SU-DHL-6 (cell line): ENCODE measurements at regions not wholly inside any gene's neighbourhood (a gene's known extent, or its start where the extent isn't known, plus 50 kb on each side); places are given as distances from the start of the nearest gene placed in this dataset.

Experiments used
- EZH2phosphoT487 ChIP-seq: fragments of 200-600 bp; sonication (generic), shearing (Covaris generic); conservative IDR thresholded peaks from 2 replicates; pipeline ENCODE4 v1.6.1; 2018; ENCODE audit warnings: mild to moderate bottlenecking, antibody characterized with exemption, low read length, moderate library complexity, mixed read lengths
- TF ChIP-seq, protein P1 (sequence below): fragments of 200-600 bp; sonication (generic); IDR thresholded peaks from one replicate; pipeline ENCODE4 v1.5.1; 2017; ENCODE audit warnings: antibody characterized with exemption, mild to moderate bottlenecking, low read length, moderate library complexity; ENCODE audit not compliant: insufficient read depth, poor library complexity, severe bottlenecking

DNA sequence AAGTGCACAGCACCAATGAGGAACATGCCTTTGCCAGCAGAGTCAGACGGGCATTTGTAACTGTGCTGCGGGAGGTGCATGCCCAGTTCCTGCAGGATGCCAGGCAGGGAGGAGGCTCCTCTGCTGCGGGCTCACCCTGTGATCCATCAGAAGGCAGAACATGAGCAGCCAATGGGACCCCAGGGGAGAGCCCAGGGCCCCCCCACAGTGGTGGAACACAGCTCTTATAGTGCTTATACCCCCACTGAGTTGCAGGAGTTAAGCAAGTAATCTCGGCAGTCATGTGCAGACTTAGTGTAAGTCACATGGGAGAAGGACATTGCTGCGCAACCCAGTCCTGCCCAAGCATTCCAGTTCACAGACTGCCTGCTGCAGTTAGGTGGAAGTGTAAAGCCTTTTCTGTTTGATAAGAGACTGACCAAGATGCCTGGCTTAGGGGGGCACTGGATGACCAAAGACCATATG lies 120.3 kb upstream of the TMEM106B start:
- TF ChIP-seq, protein P1, sequence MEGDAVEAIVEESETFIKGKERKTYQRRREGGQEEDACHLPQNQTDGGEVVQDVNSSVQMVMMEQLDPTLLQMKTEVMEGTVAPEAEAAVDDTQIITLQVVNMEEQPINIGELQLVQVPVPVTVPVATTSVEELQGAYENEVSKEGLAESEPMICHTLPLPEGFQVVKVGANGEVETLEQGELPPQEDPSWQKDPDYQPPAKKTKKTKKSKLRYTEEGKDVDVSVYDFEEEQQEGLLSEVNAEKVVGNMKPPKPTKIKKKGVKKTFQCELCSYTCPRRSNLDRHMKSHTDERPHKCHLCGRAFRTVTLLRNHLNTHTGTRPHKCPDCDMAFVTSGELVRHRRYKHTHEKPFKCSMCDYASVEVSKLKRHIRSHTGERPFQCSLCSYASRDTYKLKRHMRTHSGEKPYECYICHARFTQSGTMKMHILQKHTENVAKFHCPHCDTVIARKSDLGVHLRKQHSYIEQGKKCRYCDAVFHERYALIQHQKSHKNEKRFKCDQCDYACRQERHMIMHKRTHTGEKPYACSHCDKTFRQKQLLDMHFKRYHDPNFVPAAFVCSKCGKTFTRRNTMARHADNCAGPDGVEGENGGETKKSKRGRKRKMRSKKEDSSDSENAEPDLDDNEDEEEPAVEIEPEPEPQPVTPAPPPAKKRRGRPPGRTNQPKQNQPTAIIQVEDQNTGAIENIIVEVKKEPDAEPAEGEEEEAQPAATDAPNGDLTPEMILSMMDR: no peak
- TF ChIP-seq EZH2phosphoT487: no peak
